Trophoblast cell (in vitro differentiated cells and primary cell): ENCODE measurements at regions not wholly inside any gene's neighbourhood (a gene's known extent, or its start where the extent isn't known, plus 50 kb on each side); places are given as distances from the start of the nearest gene placed in this dataset.

ENCODE experiments used
- DNase-seq, 2 donors: peaks; one replicate each; pipeline ENCODE4 v3.0.0-alpha.2; 2016
- H2AFZ ChIP-seq: 2 replicates; pipeline ENCODE4 v1.6.1; 2013; ENCODE audit warnings: low read length, moderate library complexity, mild to moderate bottlenecking; ENCODE audit not compliant: insufficient read depth, poor library complexity
- H2AK5ac ChIP-seq: 2 replicates; pipeline ENCODE4 v1.6.1; 2013; ENCODE audit warnings: mild to moderate bottlenecking, low read length
- H2BK120ac ChIP-seq: 2 replicates; pipeline ENCODE4 v1.6.1; 2013; ENCODE audit warnings: low read length, mild to moderate bottlenecking, moderate library complexity; ENCODE audit not compliant: insufficient read depth, poor library complexity
- H2BK12ac ChIP-seq: 2 replicates; pipeline ENCODE4 v1.6.1; 2013; ENCODE audit warnings: mild to moderate bottlenecking, low read length, moderate library complexity
- H2BK5ac ChIP-seq: 2 replicates; pipeline ENCODE4 v1.6.1; 2013; ENCODE audit warnings: low read length, low read depth, moderate library complexity, mild to moderate bottlenecking; ENCODE audit not compliant: poor library complexity
- H3K14ac ChIP-seq: 2 replicates; pipeline ENCODE4 v1.6.1; 2013; ENCODE audit warnings: mild to moderate bottlenecking, low read length
- H3K18ac ChIP-seq: 2 replicates; pipeline ENCODE4 v1.6.1; 2013; ENCODE audit warnings: mild to moderate bottlenecking, low read length
- H3K23ac ChIP-seq: 2 replicates; pipeline ENCODE4 v1.6.1; 2013; ENCODE audit warnings: low read length
- H3K27ac ChIP-seq: 2 replicates; pipeline ENCODE4 v1.5.1; 2013; ENCODE audit warnings: low read depth, mild to moderate bottlenecking, inconsistent platforms, low read length, moderate library complexity
- H3K27me3 ChIP-seq: 2 replicates; pipeline ENCODE4 v1.6.1; 2013; ENCODE audit warnings: inconsistent platforms, mild to moderate bottlenecking, low read length, moderate library complexity; ENCODE audit not compliant: insufficient read depth
- H3K36me3 ChIP-seq, 2 experiments: 1 replicate in 1 of 2; 2 replicates in 1 of 2; pipeline ENCODE4 v1.6.1; 2013; ENCODE audit warnings: low read length in 2 of 2, mild to moderate bottlenecking in 2 of 2, moderate library complexity in 1 of 2; ENCODE audit not compliant: insufficient read depth in 2 of 2, control insufficient read depth in 1 of 2
- H3K4ac ChIP-seq: 2 replicates; pipeline ENCODE4 v1.6.1; 2013; ENCODE audit warnings: low read depth, mild to moderate bottlenecking, low read length, moderate library complexity
- H3K4me1 ChIP-seq, 2 experiments: 1 replicate in 1 of 2; 2 replicates in 1 of 2; pipeline ENCODE4 v1.6.1; 2013; ENCODE audit warnings: low read length in 2 of 2, mild to moderate bottlenecking in 2 of 2, moderate library complexity in 1 of 2; ENCODE audit not compliant: insufficient read depth in 2 of 2, control insufficient read depth in 1 of 2
- H3K4me2 ChIP-seq: 2 replicates; pipeline ENCODE4 v1.6.1; 2013; ENCODE audit warnings: inconsistent platforms, mild to moderate bottlenecking, low read length, moderate library complexity
- H3K4me3 ChIP-seq: 2 replicates; pipeline ENCODE4 v1.5.1; 2013; ENCODE audit warnings: mild to moderate bottlenecking, low read depth, low read length, inconsistent platforms
- H3K79me1 ChIP-seq: one replicate; pipeline ENCODE4 v1.6.1; 2013; ENCODE audit warnings: low read length
- H3K79me2 ChIP-seq: 2 replicates; pipeline ENCODE4 v1.6.1; 2013; ENCODE audit warnings: low read length, mild to moderate bottlenecking; ENCODE audit not compliant: control insufficient read depth, insufficient read depth, poor library complexity
- H3K9ac ChIP-seq: 2 replicates; pipeline ENCODE4 v1.6.1; 2013; ENCODE audit warnings: mild to moderate bottlenecking, low read length
- H3K9me3 ChIP-seq: 2 replicates; pipeline ENCODE4 v1.6.1; 2013; ENCODE audit warnings: low read depth, mild to moderate bottlenecking, control low read depth, inconsistent platforms, low read length; ENCODE audit not compliant: insufficient read depth
- H4K12ac ChIP-seq: 2 replicates; pipeline ENCODE4 v1.6.1; 2013; ENCODE audit warnings: low read depth, mild to moderate bottlenecking, low read length, moderate library complexity
- H4K8ac ChIP-seq: 2 replicates; pipeline ENCODE4 v1.6.1; 2013; ENCODE audit warnings: low read depth, mild to moderate bottlenecking, low read length, moderate library complexity
- H4K91ac ChIP-seq: one replicate; pipeline ENCODE4 v1.6.1; 2013; ENCODE audit warnings: low read depth, mild to moderate bottlenecking, low read length, moderate library complexity
- WGBS: extraction: QIAGEN DNeasy Blood & Tissue Kit; methylation state at CpG from one replicate; pipeline ENCODE4 v1.1.7; 2013; ENCODE audit warnings: missing lambda C conversion rate; ENCODE audit not compliant: insufficient read length, insufficient coverage; ENCODE audit errors: extremely low coverage; 5-methylcytosine and 5-hydroxymethylcytosine counted together

DNA sequence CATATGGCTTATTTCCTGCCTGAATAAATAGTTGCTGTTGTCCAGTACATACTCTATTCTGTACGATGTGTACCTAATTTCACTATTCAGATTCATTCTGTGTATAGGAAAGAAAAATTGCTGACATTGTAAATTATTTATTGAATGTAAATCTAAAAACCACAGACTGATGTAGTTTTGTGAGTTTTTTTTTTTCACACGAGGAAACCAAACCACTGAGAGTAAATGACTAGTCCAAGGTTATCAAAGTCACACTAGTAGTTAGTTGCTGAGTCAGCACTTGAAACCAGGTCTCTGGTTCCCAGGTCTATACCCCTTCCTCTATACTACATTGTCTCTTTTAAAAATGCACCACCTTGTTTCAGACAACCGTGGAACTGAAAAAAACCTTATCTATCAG lies 298.3 kb upstream of the DIAPH2 start:
- no peak overlapping the region for H3K27ac ChIP-seq
- no peaks in the 10 kb centered on the region for H3K9me3 ChIP-seq
- H2AFZ ChIP-seq, result no peak overlapping the region
- no peak overlapping the region for H4K8ac ChIP-seq
- H4K12ac ChIP-seq, result no peak overlapping the region
- H3K9ac ChIP-seq, result no peak overlapping the region
- H4K91ac ChIP-seq, result no peak overlapping the region
- H2BK12ac ChIP-seq, result no peak overlapping the region
- no CpG with 5 or more reads among the region's 3 CpGs for whole genome bisulfite sequencing
- no peak overlapping the region for H3K4ac ChIP-seq
- no peak for DNase-seq
- H3K23ac ChIP-seq, result no peak overlapping the region
- no peak overlapping the region for H3K18ac ChIP-seq
- no peak overlapping the region for H3K14ac ChIP-seq
- no peak overlapping the region for H2AK5ac ChIP-seq
- H2BK5ac ChIP-seq, result no peak overlapping the region
- H3K4me1 ChIP-seq, result no peaks in the 10 kb centered on the region
- H3K79me1 ChIP-seq, result no peaks in the 10 kb centered on the region
- H3K27me3 ChIP-seq, result no peaks in the 10 kb centered on the region
- no peak overlapping the region for H3K4me3 ChIP-seq
- H3K36me3 ChIP-seq, result no peaks in the 10 kb centered on the region
- no peak overlapping the region for H3K4me2 ChIP-seq
- no peaks in the 10 kb centered on the region for H3K79me2 ChIP-seq
- no peak overlapping the region for H2BK120ac ChIP-seq

GRCh38 chrX:96386981-96387380 lies 297.7 kb upstream of the DIAPH2 start:
- no peak overlapping the region for H2BK120ac ChIP-seq

DNA sequence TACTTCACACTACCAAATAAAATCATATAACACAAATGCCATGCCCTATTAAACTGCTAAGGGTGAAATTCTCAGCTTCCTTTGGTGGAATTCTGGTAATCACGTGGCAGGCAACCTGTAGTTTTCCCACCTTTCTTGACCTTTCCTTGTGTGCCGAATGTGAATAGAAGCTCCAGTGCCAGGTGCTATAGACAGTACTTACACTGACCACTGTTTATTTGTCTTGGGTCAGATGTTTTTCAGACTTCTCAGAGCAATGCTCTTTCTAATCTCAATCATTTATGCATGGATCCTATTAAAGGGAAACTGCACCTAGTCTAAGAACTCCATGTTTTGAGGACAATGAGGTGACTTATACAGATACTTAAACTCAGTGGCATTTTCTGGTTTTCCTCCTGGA lies 296.8 kb upstream of the DIAPH2 start:
- Histone ChIP-seq H3K4me1 (no peaks in the 10 kb centered on the region), H3K36me3 (no peaks in the 10 kb centered on the region), H4K12ac (no peak overlapping the region), H3K9me3 (no peaks in the 10 kb centered on the region), H3K4ac (no peak overlapping the region), H3K27ac (no peak overlapping the region), H3K18ac (no peak overlapping the region), H2BK120ac (no peak overlapping the region), H3K79me1 (no peaks in the 10 kb centered on the region), H3K4me3 (no peak overlapping the region), H3K23ac (no peak overlapping the region), H2AFZ (no peak overlapping the region), H4K91ac (no peak overlapping the region), H3K9ac (no peak overlapping the region), H3K14ac (no peak overlapping the region), H3K79me2 (no peaks in the 10 kb centered on the region), H2AK5ac (no peak overlapping the region), H2BK5ac (no peak overlapping the region), H3K27me3 (no peaks in the 10 kb centered on the region), H2BK12ac (no peak overlapping the region), H3K4me2 (no peak overlapping the region), H4K8ac (no peak overlapping the region)
- DNase-seq, result no peak
- no CpG with 5 or more reads among the region's 2 CpGs for WGBS

More at GRCh38 chrX:96386981-96387380, 297.7 kb upstream of the DIAPH2 start:
- H3K9ac ChIP-seq, result no peak overlapping the region
- no peak overlapping the region for H4K91ac ChIP-seq
- H3K79me2 ChIP-seq, result no peaks in the 10 kb centered on the region
- H3K18ac ChIP-seq, result no peak overlapping the region
- no peak overlapping the region for H2AFZ ChIP-seq
- H3K4me2 ChIP-seq, result no peak overlapping the region
- no peak overlapping the region for H4K12ac ChIP-seq
- no peak overlapping the region for H3K4me3 ChIP-seq
- no peak overlapping the region for H3K23ac ChIP-seq
- no peak overlapping the region for H2BK5ac ChIP-seq
- H2BK12ac ChIP-seq, result no peak overlapping the region
- no peaks in the 10 kb centered on the region for H3K79me1 ChIP-seq
- no CpG with 5 or more reads among the region's 2 CpGs for WGBS
- H2AK5ac ChIP-seq, result no peak overlapping the region
- H4K8ac ChIP-seq, result no peak overlapping the region
- DNase-seq, result peak in 1 of 2 donors; percentile 25
- no peaks in the 10 kb centered on the region for H3K27me3 ChIP-seq
- no peak overlapping the region for H3K27ac ChIP-seq
- no peak overlapping the region for H3K4ac ChIP-seq
- H3K36me3 ChIP-seq, result no peaks in the 10 kb centered on the region
- no peaks in the 10 kb centered on the region for H3K9me3 ChIP-seq
- H3K4me1 ChIP-seq, result no peaks in the 10 kb centered on the region
- no peak overlapping the region for H3K14ac ChIP-seq

DNA sequence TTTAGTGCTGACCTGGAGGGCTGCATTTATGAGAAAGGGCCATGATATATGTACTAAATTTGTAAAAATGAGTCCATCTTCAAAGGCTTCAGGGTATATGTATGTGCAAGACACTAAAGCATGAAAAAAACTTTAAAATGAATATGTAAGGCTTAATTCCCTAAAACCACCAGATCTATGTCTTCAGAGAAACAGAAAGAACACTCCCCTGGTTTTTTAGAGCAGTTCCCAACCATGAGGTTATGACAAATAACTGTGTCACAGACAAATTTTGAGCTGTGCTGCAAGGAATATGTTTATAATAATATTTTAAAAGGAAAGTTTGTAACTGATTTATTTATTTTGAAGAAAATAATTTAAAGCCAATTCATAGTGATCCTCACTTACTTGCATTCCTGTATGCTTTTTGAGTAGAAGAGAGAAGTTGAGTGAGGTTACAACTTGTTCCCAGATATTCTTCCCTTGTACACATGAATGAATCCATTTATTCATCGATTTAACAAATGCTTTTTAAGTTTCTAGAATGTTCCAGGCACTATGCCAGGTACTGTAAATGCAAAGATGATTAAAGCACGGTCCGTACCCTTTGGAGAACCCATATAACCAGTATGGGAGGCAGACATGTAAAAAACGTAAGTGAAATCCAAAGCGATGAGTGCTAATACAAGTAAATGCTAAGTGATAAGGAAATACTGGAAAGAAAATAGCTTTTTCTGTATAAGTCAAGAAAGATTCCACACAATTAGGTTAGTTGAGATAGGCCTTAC lies 295.2 kb upstream of the DIAPH2 start:
- no peak overlapping the region for H2AFZ ChIP-seq
- H3K4me3 ChIP-seq, result no peak overlapping the region
- no peak overlapping the region for H3K4ac ChIP-seq
- H3K27me3 ChIP-seq, result no peaks in the 10 kb centered on the region
- no peak overlapping the region for H4K12ac ChIP-seq
- no peak overlapping the region for H2AK5ac ChIP-seq
- H4K8ac ChIP-seq, result no peak overlapping the region
- no peak overlapping the region for H2BK12ac ChIP-seq
- no peak overlapping the region for H3K23ac ChIP-seq
- no peak overlapping the region for H3K27ac ChIP-seq
- no peaks in the 10 kb centered on the region for H3K4me1 ChIP-seq
- no peak overlapping the region for H3K9ac ChIP-seq
- no peak overlapping the region for H4K91ac ChIP-seq
- H2BK5ac ChIP-seq, result no peak overlapping the region
- no peak overlapping the region for H3K4me2 ChIP-seq
- H2BK120ac ChIP-seq, result no peak overlapping the region
- peak; percentile 8 to 63 for DNase-seq
- WGBS, result no CpG with 5 or more reads among the region's 5 CpGs
- no peaks in the 10 kb centered on the region for H3K79me1 ChIP-seq
- no peak overlapping the region for H3K18ac ChIP-seq
- H3K9me3 ChIP-seq, result no peaks in the 10 kb centered on the region
- no peaks in the 10 kb centered on the region for H3K79me2 ChIP-seq
- H3K14ac ChIP-seq, result no peak overlapping the region
- H3K36me3 ChIP-seq, result no peaks in the 10 kb centered on the region
